HepG2 (cell line): ENCODE measurements at regions not wholly inside any gene's neighbourhood (a gene's known extent, or its start where the extent isn't known, plus 50 kb on each side); places are given as distances from the start of the nearest gene placed in this dataset.

Experiments used
- ATAC-seq: fragments of 200-7000 bp; cut with Tn5 transposase; 3 replicates; pipeline ENCODE4 v1.9.1; 2020; ENCODE audit warnings: mild to moderate bottlenecking, moderate library complexity
- BruUV-seq: library from RNA; stranded (reverse); fragments of 400-500 nt; replicated peaks from 2 replicates; lab custom pipeline; 2021; lab: Mats Ljungman, UMichigan
- CTCF ChIA-PET: fragments of 300-600 bp; formaldehyde crosslinking; extraction: SDS; loops from one replicate; lab custom pipeline; 2021; ENCODE audit warnings: low total read pairs, inconsistent platforms, low intra/inter-chr PET ratio; lab: Yijun Ruan, JAX
- POLR2A ChIA-PET: fragments of 350-600 bp; sonication (Branson Sonifier 250); formaldehyde crosslinking; loops from one replicate; lab custom pipeline; 2020; ENCODE audit warnings: antibody characterized with exemption, inconsistent platforms; lab: Yijun Ruan, JAX
- DNase-seq: peaks from one replicate; pipeline ENCODE4 v3.0.0-alpha.2; 2015; ENCODE audit warnings: low spot score
- FAIRE-seq: peaks from 3 replicates; lab custom pipeline; 2011; peaks lifted over from hg19 to GRCh38; lab: Jason Lieb, UNC
- H2AFZ ChIP-seq: one replicate; pipeline ENCODE4 v1.6.1; 2011; ENCODE audit warnings: low read length, inconsistent platforms
- H3K27ac ChIP-seq: fragments of 300-600 bp; 3 replicates; pipeline ENCODE4 v1.8.0; 2011; ENCODE audit warnings: mixed run types, mild to moderate bottlenecking, mixed read lengths, low read length, inconsistent platforms; ENCODE audit not compliant: insufficient read depth; ENCODE audit errors: extremely low read length
- H3K27me3 ChIP-seq, 2 experiments: fragments of 200-600 bp in 1 of 2; 2 replicates in 1 of 2; 3 replicates in 1 of 2; pipeline versions ENCODE4 v1.6.0 to v1.8.0; 2011; ENCODE audit warnings: low read length in 2 of 2, mild to moderate bottlenecking in 2 of 2, moderate library complexity in 2 of 2, inconsistent platforms in 1 of 2; ENCODE audit not compliant: insufficient read depth in 2 of 2, control insufficient read depth in 1 of 2
- H3K36me3 ChIP-seq, 2 experiments: fragments of 200-600 bp in 1 of 2; replicated peaks in 1 of 2; 2 replicates in 1 of 2; 3 replicates in 1 of 2; pipeline versions ENCODE4 v1.5.1 to v1.8.0; 2011; ENCODE audit warnings: low read length in 2 of 2, inconsistent platforms in 1 of 2; ENCODE audit not compliant: insufficient read depth in 2 of 2, control insufficient read depth in 1 of 2
- H3K4me1 ChIP-seq: 2 replicates; pipeline ENCODE4 v1.5.1; 2012; ENCODE audit warnings: low read length, inconsistent platforms; ENCODE audit not compliant: insufficient read depth
- H3K4me2 ChIP-seq: 2 replicates; pipeline ENCODE4 v1.6.0; 2011; ENCODE audit warnings: low read depth, low read length, inconsistent platforms
- H3K4me3 ChIP-seq, 3 experiments: fragments of 200-600 bp in 1 of 3; sonication (generic), shearing (Covaris generic) in 1 of 3; replicated peaks in 1 of 3; 2 replicates each; pipeline ENCODE4 v1.5.1; 2011 to 2016; ENCODE audit warnings: low read length in 3 of 3, inconsistent platforms in 2 of 3, low read depth in 2 of 3, mild to moderate bottlenecking in 2 of 3, control low read depth in 1 of 3, mixed read lengths in 1 of 3; ENCODE audit not compliant: insufficient read depth in 1 of 3
- H3K79me2 ChIP-seq: one replicate; pipeline ENCODE4 v1.6.1; 2011; ENCODE audit warnings: low read length, inconsistent platforms; ENCODE audit not compliant: insufficient read depth
- H3K9ac ChIP-seq: 2 replicates; pipeline ENCODE4 v1.6.0; 2011; ENCODE audit warnings: mild to moderate bottlenecking, low read depth, low read length, inconsistent platforms; ENCODE audit not compliant: insufficient read depth
- H3K9me3 ChIP-seq: 2 replicates; pipeline ENCODE4 v1.5.1; 2012; ENCODE audit warnings: mild to moderate bottlenecking, low read length
- H4K20me1 ChIP-seq: 2 replicates; pipeline ENCODE4 v1.6.0; 2011; ENCODE audit warnings: inconsistent platforms, mild to moderate bottlenecking, low read length, moderate library complexity; ENCODE audit not compliant: insufficient read depth
- MBNL3 ChIP-seq: fragments of 250-450 bp; sonication (Bioruptor Pico); conservative IDR thresholded peaks from 2 replicates; pipeline ENCODE4 v1.8.0; 2022; ENCODE audit warnings: mild to moderate bottlenecking, inconsistent platforms
- MYNN ChIP-seq: sonication (generic); formaldehyde crosslinking; IDR thresholded peaks from 2 replicates; pipeline ENCODE4 v1.4.0; 2020; ENCODE audit warnings: mild to moderate bottlenecking, low read depth, missing genetic modification reagents
- NFAT5 ChIP-seq: sonication (generic); formaldehyde crosslinking; IDR thresholded peaks from 2 replicates; pipeline ENCODE4 v1.4.0; 2020; ENCODE audit warnings: missing genetic modification reagents
- NFKBIZ ChIP-seq: IDR thresholded peaks from 2 replicates; pipeline ENCODE4 v1.6.1; 2018; ENCODE audit warnings: missing genetic modification reagents, missing compliant biosample characterization
- RFXANK ChIP-seq: IDR thresholded peaks from 2 replicates; pipeline ENCODE4 v1.6.1; 2016
- ZNF160 ChIP-seq: sonication (generic); formaldehyde crosslinking; IDR thresholded peaks from 2 replicates; pipeline ENCODE4 v1.8.0; 2022; ENCODE audit warnings: mild to moderate bottlenecking, inconsistent platforms, missing genetic modification reagents
- ZNF234 ChIP-seq: sonication (generic); formaldehyde crosslinking; conservative IDR thresholded peaks from 2 replicates; pipeline ENCODE4 v1.5.1; 2020; ENCODE audit warnings: mild to moderate bottlenecking, missing genetic modification reagents
- ZNF574 ChIP-seq: sonication (generic); formaldehyde crosslinking; IDR thresholded peaks from 2 replicates; pipeline ENCODE4 v1.4.0; 2020; ENCODE audit warnings: missing genetic modification reagents
- WGBS: methylation state at CpG from one replicate; pipeline ENCODE4 v1.1.6; 2017; ENCODE audit warnings: low lambda C conversion rate; 5-methylcytosine and 5-hydroxymethylcytosine counted together
- in situ Hi-C: cut with HindIII; loops from 2 replicates; pipeline ENCODE4 v1.10.0; 2017; ENCODE audit warnings: low pct_unique_long_range_greater_than_20kb; ENCODE audit not compliant: extremely low pct_ligation_motif_present
- intact Hi-C: fragments of 100-400 bp; cut with micrococcal nuclease; formaldehyde crosslinking; loops from one replicate; pipeline ENCODE4 v1.10.0; 2022; ENCODE audit not compliant: unreplicated experiment
- TF ChIP-seq, protein P1 (sequence below): sonication (generic); formaldehyde crosslinking; IDR thresholded peaks from 2 replicates; pipeline ENCODE4 v1.4.0; 2020; ENCODE audit warnings: missing genetic modification reagents
- TF ChIP-seq, protein P2 (sequence below): sonication (generic); formaldehyde crosslinking; IDR thresholded peaks from 2 replicates; pipeline ENCODE4 v1.5.0; 2020; ENCODE audit warnings: missing genetic modification reagents

DNA sequence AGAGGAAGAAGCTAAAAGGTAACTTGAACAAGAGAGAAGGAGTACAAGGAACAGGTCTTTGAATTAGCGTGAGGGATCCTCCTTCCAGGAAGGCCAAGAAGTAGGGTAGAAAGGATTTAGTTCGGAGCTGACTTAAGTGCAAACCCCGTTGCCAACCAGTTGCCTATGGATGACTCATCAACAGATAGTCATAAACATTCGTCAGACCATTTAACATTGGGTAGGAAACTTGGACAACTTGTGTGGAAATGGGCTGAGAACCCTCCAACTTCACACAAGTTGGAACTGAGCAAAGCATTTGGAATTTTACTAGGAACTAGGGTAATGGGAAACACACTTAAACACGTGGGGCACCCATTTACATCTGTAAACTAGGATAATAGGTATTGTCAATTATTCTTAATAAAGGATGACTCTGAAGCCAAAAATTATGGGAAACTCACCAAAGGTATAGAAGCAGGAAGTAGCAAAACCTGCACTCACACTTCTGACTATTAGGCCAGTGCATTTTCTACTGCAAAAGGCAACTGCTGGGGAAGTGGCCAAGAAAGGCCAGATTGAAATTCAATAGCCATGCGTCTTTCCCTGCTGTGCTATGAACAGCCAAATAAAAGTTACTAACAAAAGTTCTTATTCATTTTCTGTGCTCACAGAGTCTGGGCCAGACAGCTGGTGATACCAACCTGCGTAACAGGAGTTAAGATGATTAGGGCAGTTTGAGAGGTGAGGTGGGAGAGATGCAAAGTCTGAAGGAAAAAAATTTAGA is 174.5 kb upstream of the TMC3 start:
- Histone ChIP-seq H3K9me3 (no peaks in the 10 kb centered on the region), H3K36me3 (no peaks in the 10 kb centered on the region), H3K4me2 (no peak overlapping the region), H3K27ac (no peak overlapping the region), H3K27me3 (no peaks in the 10 kb centered on the region)
- intact Hi-C loops, result no loop called here
- no peak for TF ChIP-seq NFKBIZ (CRISPR knock-in tag)
- no peak for TF ChIP-seq NFAT5 (CRISPR knock-in tag)
- TF ChIP-seq ZNF160 (CRISPR knock-in tag), result no peak
- TF ChIP-seq MYNN (CRISPR knock-in tag), result no peak
- no peak for TF ChIP-seq ZNF234 (CRISPR knock-in tag)
- TF ChIP-seq, protein P1, sequence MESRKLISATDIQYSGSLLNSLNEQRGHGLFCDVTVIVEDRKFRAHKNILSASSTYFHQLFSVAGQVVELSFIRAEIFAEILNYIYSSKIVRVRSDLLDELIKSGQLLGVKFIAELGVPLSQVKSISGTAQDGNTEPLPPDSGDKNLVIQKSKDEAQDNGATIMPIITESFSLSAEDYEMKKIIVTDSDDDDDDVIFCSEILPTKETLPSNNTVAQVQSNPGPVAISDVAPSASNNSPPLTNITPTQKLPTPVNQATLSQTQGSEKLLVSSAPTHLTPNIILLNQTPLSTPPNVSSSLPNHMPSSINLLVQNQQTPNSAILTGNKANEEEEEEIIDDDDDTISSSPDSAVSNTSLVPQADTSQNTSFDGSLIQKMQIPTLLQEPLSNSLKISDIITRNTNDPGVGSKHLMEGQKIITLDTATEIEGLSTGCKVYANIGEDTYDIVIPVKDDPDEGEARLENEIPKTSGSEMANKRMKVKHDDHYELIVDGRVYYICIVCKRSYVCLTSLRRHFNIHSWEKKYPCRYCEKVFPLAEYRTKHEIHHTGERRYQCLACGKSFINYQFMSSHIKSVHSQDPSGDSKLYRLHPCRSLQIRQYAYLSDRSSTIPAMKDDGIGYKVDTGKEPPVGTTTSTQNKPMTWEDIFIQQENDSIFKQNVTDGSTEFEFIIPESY (CRISPR knock-in tag), result no peak
- TF ChIP-seq ZNF574 (CRISPR knock-in tag), result no peak
- TF ChIP-seq MBNL3 (CRISPR knock-in tag), result no peak
- TF ChIP-seq, protein P2, sequence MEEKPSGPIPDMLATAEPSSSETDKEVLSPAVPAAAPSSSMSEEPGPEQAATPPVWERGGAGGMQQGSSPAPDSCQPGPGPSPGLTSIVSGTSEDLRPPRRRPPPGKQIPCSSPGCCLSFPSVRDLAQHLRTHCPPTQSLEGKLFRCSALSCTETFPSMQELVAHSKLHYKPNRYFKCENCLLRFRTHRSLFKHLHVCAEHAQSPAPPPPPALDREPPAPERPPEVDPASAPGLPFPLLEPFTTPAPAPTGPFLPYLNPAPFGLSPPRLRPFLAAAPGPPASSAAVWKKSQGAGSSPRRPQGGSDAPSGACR (CRISPR knock-in tag), result no peak
- TF ChIP-seq RFXANK (CRISPR knock-in tag), result no peak
- TF ChIP-seq, all 625 proteins: peak for 0
- ChIA-PET CTCF (no interaction called here), POLR2A (no interaction called here)
- no peak overlapping the region for H3K4me3 ChIP-seq
- FAIRE-seq (no peak), DNase-seq (no peak), ATAC-seq (no peak)
- 9% methylated on average over 7 of the region's 7 CpGs for WGBS
- no peaks in the 10 kb centered on the region for H3K4me1 ChIP-seq
- no peaks in the 10 kb centered on the region for H3K79me2 ChIP-seq
- no peak overlapping the region for H3K9ac ChIP-seq
- H4K20me1 ChIP-seq, result no peaks in the 10 kb centered on the region
- in situ Hi-C loops, result no loop called here
- no TSS peak for BruUV-seq
- H2AFZ ChIP-seq, result no peak overlapping the region
